Activated T-helper 9 cell treated with anti-CD3 and anti-CD28 coated beads, Interleukin-2, amount 50 U/mL, for 16 hours (primary cell): ENCODE measurements at regions not wholly inside any gene's neighbourhood (a gene's known extent, or its start where the extent isn't known, plus 50 kb on each side); places are given as distances from the start of the nearest gene placed in this dataset.
"Not testable (repeated sequence)": the region's sequence is repeated elsewhere in the genome, so short reads cannot be mapped to it uniquely, and the experiment has no call there.

Source experiments
- DNase-seq: peaks from one replicate; pipeline ENCODE4 v3.0.0-alpha.2; 2020; ENCODE audit warnings: low read depth

DNA sequence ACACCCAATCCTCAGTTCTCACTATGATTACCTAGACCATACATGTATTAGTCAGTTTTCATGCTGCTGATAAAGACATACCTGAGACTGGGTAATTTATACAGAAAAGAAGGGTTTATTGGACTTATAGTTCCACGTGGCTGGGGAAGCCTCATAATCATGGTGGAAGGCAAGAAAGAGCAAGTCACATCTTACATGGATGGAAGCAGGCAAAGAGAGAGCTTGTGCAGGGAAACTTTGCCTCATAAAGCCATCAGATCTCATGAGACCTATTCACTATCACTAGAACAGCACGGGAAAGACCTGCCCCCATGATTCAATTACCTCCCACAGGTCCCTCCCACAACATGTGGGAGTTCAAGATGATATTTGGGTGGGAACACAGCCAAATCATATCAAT is 79.5 kb upstream of the FGGY start:
- DNase-seq, result not testable (repeated sequence)

DNA sequence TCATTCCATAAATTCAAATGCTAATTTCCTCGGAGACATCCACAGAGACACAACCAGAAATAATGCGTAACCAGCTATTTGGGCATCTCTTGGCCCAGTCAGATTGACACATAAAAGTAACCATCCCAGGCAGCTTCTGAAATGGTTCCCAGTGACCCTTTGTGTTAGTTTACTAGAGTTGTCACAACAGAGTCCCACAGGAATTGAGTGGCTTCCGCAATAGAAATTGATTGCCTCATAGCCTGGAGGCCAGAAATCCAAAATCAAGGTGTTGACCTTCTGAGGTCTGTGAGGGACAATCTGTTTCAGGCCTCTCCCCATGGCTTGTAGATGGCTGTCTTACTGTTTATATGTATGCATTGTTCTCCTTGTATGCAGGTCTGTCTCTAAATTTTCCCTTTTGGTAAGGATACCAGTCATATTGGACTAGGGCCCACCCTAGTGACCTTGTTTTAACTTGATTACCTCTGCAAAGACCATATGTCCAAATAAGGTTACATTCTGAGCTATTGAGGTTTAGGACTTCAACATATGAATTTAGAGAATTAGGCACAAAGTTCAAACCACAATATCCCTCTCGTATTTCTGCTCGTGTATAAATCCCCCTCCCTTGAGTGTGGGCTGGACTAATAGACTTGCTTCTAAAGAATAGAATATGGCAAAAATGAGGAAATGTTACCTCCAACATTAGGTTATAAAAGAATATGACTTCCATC is 78.2 kb upstream of the FGGY start:
- DNase-seq, result no peak

DNA sequence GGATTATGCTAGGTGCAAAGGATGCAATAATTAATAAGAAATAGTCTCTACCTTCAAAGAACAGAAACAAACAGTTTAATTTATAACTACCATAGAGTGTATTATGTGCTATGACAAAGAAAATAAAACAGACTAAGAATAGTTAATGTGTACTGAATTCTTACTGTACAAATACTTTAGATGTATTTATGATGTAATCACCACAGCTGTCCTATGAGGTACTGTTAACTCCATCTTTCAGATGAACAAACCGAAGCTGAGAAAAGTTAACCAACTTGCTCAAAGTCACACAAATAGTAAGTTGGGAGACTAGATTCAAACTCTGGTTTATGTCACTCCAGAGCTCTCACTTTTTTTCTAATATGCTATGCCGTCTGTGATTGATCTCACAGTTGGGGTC is 77.0 kb upstream of the FGGY start:
- DNase-seq, result no peak

DNA sequence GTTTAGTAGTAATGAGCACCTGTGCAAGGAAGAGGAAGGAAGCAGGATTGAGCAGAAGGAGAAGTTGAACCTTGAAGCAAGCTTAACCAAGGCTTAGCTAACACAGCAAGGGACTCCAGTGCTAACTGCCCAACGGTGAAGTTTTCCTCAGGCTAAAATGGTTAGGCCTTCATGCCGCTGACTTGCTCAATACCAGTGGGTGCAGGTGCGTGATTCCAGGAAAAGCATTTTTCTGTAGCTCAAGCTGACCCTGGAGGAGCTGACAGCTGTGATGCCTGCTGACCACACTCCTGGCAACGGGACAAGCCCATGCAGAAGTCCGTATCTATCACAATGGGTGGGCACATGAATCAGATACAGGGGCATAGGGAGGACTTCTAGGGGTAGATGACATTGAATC is 76.5 kb upstream of the FGGY start:
- DNase-seq, result no peak

DNA sequence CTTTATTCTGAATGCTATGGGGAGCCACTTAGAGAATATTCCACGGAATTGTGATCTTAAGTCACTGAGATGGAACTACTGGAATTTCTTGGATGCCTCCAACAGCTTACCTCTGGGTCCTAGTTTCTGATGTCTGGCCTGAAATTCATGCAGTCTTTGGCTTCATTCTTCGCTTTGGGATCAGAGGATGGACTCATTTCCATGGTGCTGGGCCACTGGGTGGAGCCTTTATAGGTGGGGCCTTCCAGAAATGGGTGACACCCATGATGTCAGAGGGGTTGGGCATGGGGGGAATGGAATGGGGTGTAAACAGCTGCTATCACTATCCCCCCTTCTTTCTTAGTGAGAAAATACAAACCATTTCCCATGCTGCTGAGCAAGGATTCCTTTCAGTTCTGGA is 73.7 kb upstream of the FGGY start:
- DNase-seq, result no peak

DNA sequence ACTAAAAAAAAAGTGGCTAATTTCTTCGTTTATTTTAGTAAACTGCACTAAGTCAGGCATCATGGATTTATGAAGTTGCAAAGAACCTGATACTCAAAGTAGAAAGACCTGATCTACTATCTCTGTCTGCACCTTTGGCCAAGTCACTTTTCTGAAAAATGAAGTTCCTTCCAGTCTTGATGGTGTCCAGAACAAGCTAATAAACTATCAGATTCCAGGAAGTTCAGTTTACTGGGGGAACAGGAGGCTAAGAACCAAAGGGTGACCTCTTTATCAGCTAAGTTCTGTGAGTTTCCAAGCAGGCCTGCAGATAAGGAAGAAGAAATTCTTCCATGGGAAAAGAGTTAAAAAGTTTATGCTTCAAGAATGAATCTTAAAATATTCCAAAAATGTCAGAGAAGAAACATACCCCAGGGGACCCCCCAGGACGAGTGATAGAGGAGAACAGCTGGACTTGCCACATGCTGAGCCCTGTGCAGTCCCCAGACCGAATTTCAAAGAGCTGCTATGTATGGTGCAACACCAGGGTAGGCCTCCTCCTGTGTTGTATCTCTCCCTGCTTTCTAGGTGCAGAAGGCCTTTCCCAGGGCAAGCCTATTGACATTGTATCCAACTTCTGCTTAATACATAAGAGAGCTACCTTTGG is 72.8 kb upstream of the FGGY start:
- no peak for DNase-seq

DNA sequence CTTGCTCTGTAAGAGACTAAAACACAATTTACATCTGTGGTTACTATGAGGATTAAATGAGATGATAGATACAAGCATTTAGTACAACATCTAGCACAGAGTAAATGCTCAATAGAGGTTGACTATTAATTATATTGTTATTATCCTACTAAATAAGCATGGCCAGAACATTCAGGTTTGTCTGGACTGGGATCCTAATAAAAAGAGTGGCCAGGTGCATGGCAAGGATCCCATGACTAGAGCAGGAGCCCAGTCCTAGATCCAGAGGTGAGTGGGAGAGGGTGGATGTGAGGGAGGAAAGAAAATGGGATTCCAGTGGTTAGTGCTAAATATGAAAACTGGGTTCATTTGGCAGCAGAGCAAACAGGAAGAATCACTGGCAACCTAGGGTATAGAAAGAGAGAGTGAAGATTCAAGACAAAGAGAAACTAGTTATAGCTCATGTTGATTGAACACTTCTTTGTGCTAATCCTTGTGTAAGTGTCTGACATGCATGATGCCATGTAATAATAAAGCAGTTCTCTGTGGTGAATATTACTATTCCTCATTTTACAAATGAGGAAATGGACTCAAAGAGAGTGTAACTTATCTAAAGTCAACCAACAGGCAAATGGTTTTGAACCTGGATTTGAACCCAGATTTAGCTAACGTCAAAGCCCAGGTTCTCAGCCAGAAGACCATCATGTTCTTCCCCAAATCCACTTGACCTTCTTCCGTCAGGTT is 71.1 kb upstream of the FGGY start:
- no peak for DNase-seq

DNA sequence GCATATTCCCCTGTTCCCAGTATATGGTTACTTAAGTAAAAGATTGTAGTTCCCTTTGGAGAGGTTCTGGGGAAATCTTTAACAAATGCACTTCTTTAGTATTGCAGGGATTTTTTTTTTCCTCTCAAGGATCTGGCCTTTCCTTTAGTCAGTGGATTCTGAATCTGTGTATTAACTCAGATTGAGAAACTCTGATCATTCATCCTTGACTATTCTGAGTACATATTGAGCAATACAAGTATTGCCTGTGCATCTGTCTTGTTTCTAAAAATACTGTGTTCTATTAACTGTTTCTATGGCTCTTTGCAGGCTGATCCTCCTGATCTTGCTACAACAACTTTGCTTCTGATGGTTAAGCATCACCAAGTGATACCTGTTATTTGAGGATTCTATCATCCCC is 67.8 kb upstream of the FGGY start:
- DNase-seq, result no peak

DNA sequence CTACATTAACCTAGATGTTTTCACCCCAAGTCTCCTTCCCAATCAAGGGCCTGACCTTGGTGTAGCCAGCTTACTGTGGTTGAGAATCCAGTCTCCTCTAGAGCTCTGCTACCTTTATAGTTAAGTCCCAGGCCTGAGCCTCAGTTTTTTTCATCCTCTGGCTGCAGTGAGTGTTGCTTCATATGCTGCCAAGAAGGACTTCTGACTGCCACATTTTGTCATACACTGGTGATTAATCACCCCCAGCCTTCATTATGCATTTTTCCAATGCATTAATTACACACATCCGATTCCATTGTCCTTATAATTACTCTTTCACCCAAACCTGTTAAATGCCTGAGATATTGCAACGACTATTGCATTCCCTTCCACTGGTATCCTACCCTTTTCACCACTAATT is 66.3 kb upstream of the FGGY start:
- DNase-seq, result no peak

DNA sequence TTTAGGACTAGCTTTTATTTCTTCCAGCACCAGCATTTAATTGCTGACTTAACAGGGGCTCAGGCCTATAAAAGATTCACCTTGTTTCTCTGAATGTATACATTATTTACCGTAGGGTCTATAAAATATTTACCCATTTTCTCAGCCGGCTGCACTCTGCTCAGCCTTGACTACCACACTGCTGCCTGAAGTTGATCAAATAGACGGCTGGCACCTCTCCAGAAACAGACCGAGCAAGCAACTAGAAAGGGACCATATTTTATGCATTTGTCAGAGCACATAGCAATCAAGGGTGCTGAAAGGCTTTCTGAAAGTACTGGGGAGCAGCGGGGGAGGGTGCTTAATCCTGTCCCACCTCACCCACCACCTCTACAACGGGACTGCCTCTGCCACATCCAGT is 64.7 kb upstream of the FGGY start:
- no peak for DNase-seq

DNA sequence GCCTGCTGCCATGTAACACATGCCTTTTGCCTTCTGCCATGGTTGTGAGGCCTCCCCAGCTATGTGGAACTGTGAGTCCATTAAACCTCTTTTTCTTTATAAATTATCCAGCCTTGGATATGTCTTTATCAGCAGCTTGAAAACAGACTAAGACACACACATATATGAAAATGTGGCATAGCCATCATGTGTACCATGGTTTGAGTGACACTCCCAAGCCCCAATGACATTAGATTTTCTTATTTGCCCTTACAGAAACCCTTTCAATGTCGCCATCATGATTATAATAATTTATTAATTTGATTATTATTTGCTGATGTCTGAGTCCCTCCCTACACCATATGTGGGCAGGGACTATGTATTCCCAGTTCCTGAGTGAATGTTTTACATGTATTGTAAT is 63.5 kb upstream of the FGGY start:
- no peak for DNase-seq

DNA sequence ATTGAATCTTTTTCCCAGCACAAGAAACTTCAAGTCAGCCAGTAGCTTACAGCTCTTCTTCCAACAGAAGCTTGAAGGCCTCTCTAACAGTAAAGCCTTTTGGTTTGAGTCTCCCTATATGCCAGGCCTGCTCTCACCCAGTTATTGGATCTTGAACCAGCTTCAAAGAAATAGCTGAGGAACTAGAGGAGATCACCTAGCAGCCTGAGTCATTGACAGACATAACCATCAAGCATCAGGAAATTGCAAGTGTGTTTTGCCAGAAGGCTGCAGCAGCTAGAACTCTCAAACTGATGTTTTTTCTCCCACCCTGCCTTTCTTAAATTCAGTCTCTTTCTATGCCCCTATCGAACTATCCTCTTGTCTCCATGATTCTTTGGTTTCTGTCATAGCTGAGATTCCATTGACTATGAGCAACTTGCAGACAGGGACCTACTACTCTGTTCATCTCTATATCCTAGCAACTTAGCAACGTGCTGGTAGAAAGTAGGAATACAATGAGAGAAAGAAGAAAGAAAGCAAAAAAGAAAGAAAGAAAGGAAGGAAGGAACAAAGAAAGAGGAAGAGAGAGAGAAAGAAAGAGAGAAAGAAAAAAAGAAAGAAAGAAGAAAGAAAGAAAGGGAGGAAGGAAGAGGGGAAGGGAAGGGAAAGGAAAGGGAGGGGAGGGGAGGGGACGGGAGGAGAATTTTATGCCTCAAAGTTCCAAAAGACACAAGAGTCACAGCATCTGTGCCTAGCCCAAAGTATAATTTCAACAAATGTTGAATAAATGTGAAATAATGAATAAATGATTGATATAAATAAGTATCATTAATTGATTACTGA is 60.0 kb upstream of the FGGY start:
- no peak for DNase-seq

DNA sequence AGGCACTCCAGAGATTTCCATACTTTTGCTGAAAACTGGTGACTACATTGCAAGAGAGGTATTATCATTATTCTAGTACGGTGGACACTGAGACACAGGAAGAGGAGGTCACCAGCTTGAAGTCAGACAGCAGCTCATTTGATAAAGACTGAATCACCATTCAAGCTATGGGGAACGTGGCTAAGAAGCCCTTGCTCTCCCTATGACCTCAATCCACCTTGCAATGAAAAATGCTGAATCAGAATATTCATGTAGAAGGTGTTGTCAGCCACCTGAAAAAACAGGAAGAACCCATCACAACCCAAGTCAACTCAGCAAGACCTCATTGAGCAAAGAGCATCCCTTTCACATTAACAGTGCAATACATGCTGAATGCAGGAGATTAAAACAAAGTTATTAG is 59.0 kb upstream of the FGGY start:
- no peak for DNase-seq

DNA sequence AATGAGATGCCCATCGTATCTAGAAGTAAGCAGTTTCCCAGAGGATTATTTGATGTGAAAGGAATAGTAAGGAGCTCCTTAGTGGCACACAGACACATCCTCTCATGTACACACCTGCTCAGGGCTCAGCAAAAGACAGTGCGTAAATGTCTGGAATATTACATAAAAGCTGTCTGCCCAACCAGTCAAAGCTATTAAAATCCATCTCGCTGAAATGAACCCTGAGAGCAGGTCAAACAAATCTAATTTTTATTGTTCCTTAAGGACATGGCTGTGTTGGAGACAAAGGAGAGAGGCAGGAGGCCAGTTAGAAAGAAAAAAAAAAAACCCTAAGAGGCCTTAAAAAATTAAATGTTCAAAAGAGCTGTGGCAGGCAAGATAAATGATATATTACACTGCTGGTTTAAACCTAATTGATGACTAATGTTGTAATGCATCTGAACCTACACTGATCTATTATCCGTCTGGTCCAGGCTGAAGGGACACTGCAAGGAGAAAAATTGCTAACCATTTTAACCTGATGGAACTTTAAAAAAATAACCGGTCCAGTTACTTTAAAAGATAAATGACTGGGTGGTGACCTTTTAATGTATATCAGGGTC is 58.5 kb upstream of the FGGY start:
- no peak for DNase-seq

DNA sequence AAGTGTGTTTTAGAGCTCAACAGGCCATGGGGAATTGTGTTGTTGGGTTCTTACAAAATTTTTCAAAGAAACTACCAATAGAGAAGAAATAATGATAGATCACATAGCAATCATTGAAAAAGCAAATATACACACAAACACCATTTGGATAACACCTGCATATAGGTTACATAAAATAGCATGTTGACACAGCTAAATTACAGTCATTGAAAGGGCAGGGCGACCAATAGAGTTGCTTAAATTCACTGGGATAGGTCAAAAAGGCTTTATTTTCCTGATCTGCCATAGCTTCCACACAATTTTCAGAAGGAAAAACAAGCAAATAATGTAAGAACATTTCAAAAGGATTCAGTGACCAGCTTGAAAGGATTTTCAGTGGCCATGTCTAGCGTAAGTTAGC is 57.9 kb upstream of the FGGY start:
- DNase-seq, result no peak

DNA sequence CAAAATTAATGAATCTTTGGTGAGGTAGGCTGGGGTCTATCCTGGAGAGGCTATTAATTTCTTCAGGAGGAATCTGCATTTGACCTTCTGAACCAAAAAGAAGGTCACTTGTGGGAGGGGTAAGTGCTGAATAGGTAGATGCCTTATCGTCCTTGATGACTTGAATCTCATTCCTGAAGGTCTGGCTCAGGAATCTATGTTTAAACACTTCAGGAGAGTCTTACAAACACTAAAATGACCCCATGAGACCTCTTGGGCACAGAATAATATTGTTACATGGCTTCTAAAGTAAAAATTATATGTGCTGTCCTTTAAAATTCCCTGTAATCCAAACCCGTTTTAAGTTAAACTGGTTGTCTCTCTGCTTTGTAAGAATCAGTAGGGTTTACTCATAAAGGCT is 55.0 kb upstream of the FGGY start:
- DNase-seq, result no peak

DNA sequence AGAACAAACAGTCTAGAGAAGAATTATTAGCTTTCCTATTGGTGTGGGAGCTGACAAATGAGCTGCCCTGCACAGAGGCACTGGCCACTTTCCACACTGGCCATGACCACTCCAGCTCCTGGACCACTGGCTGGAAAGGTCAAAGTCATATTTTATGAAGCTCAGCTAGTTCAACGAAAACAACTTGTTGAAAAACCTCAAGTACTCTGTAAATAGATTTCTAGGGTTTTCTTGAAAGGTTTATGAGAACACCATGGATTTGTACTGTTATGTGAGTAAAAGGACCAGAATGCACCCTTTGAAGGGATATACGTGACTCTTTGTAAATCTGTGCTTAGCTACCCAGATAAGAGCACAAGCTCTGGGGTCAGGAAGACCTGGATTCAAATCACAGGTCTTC is 54.5 kb upstream of the FGGY start:
- no peak for DNase-seq

DNA sequence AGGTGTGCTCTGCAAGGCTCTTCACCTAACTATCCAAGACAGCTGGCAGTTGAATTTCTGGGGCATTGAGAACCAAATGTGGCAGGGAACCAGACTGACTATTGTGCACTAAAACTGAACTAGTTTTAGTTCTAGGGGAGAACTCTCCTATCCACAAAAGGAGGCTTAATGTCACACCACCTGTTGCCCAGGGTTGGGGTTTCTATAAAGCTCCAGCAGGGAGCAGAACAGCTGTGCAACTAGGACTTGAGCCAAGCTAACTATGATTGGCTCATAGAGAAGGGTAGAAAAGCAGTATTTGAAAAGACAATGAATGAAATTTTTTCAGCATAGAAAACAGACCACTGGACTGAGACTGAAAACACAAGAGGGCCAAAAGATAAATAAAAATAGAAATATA is 53.3 kb upstream of the FGGY start:
- no peak for DNase-seq

DNA sequence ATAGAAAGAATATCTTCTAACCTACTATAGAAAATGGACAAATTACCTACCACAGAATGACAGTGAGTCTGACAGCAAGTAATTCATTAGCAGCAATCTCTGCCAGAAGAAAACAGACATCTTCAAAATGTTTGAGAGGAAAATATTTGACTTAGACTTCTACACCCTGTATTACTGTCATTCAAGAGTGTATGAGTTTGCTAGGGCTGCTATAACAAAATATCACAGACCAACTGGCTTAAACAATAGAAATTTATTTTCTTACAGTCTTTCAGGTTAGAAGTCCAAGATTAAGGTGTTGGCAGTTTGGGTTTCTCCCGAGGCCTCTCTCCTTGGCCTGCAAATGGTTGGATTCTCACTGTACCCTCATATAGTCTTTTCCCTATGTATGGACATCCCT is 52.9 kb upstream of the FGGY start:
- no peak for DNase-seq

DNA sequence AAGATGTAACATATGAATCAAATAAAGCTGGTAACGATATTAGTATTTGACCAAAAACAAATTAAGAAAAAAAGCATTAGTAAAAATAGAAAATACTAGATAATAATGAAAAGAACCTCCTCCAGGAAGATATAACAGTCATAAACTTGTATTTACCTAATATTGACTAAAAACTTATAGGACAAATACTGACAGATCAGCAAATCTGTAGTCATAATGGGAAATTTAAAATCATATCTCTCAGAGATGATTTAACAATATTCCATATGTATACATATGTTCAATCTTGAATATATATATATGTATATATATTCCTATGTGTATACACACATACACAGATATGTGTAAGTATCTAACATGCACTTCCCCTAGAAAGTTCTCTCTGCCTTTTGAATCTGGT is 52.0 kb upstream of the FGGY start:
- DNase-seq, result no peak
